Fibroblast of lung (primary cell): ENCODE measurements at regions not wholly inside any gene's neighbourhood (a gene's known extent, or its start where the extent isn't known, plus 50 kb on each side); places are given as distances from the start of the nearest gene placed in this dataset.

Source experiments
- CTCF ChIP-seq, 2 donors: IDR thresholded peaks in 1 of 2; conservative IDR thresholded peaks in 1 of 2; 1 replicate in 1 of 2; 2 replicates in 1 of 2; pipeline ENCODE4 v1.5.1; 2011 to 2012; ENCODE audit warnings: low read length in 2 of 2, control low read depth in 1 of 2, inconsistent platforms in 1 of 2, low read depth in 1 of 2, mild to moderate bottlenecking in 1 of 2
- EZH2 ChIP-seq: IDR thresholded peaks from 2 replicates; pipeline ENCODE4 v1.5.1; 2012; ENCODE audit warnings: low read length, control low read depth, mild to moderate bottlenecking; ENCODE audit errors: missing control alignments

GRCh38 chr21:23119491-23119890, 2121.3 kb downstream of the NCAM2 start:
- TF ChIP-seq EZH2: no peak
- no peak for TF ChIP-seq CTCF (conservative IDR thresholded peaks at IDR 0.05 in 1 of 2, IDR thresholded peaks at IDR 0.05 in 1 of 2; ENCODE audit: low read depth in 1 of 2, low read length in 2 of 2)
